Endothelial cell of umbilical vein (primary cell): ENCODE measurements at regions not wholly inside any gene's neighbourhood (a gene's known extent, or its start where the extent isn't known, plus 50 kb on each side); places are given as distances from the start of the nearest gene placed in this dataset.

ENCODE experiments used
- BruUV-seq: library from RNA; stranded (reverse); fragments of 400-500 nt; replicated peaks from 2 replicates; lab custom pipeline; 2021; lab: Mats Ljungman, UMichigan
- CTCF ChIA-PET: fragments of 300-600, 350-600 bp; sonication (Branson Sonifier 250); formaldehyde crosslinking; loops from one replicate; lab custom pipeline; 2021; ENCODE audit warnings: antibody characterized with exemption, inconsistent platforms; lab: Charles Lee
- POLR2A ChIA-PET: fragments of 300-600, 350-600 bp; sonication (Branson Sonifier 250); formaldehyde crosslinking; loops from one replicate; lab custom pipeline; 2021; ENCODE audit warnings: antibody characterized with exemption, inconsistent platforms; lab: Charles Lee
- DNase-seq: peaks from one replicate; pipeline ENCODE4 v3.0.0-alpha.2; 2011; ENCODE audit warnings: low read depth, low spot score
- FAIRE-seq: peaks from 2 replicates; lab custom pipeline; 2011; peaks lifted over from hg19 to GRCh38; lab: Jason Lieb, UNC
- H2AFZ ChIP-seq: 2 replicates; pipeline ENCODE4 v1.6.0; 2012; ENCODE audit warnings: low read depth, low read length, control low read depth, inconsistent platforms
- H3K27ac ChIP-seq: 2 replicates; pipeline ENCODE4 v1.5.1; 2011; ENCODE audit warnings: low read depth, mild to moderate bottlenecking, control low read depth, low read length, moderate library complexity; ENCODE audit not compliant: insufficient read depth
- H3K27me3 ChIP-seq, 2 experiments: 2 replicates each; pipeline versions ENCODE4 v1.6.0 to v1.6.1; 2011; ENCODE audit warnings: low read length in 2 of 2, mixed read lengths in 1 of 2; ENCODE audit not compliant: control insufficient read depth in 2 of 2, insufficient read depth in 2 of 2
- H3K36me3 ChIP-seq, 2 experiments: 2 replicates in 1 of 2; 3 replicates in 1 of 2; pipeline ENCODE4 v1.5.1; 2011; ENCODE audit warnings: low read length in 2 of 2, mild to moderate bottlenecking in 1 of 2, moderate library complexity in 1 of 2; ENCODE audit not compliant: control insufficient read depth in 2 of 2, insufficient read depth in 2 of 2; ENCODE audit errors: extremely low read depth in 1 of 2
- H3K4me1 ChIP-seq: 3 replicates; pipeline ENCODE4 v1.5.1; 2011; ENCODE audit warnings: mild to moderate bottlenecking, low read length; ENCODE audit not compliant: control insufficient read depth, insufficient read depth; ENCODE audit errors: extremely low read depth
- H3K4me2 ChIP-seq: 2 replicates; pipeline ENCODE4 v1.6.1; 2011; ENCODE audit warnings: low read length, control low read depth, mixed read lengths; ENCODE audit not compliant: insufficient read depth
- H3K4me3 ChIP-seq, 3 experiments: fragments of 200-600 bp in 1 of 3; sonication (generic), shearing (Covaris generic) in 1 of 3; replicated peaks in 1 of 3; 2 replicates each; pipeline ENCODE4 v1.5.1; 2011 to 2016; ENCODE audit warnings: control low read depth in 3 of 3, low read length in 3 of 3, mild to moderate bottlenecking in 2 of 3, inconsistent platforms in 1 of 3, low read depth in 1 of 3, moderate library complexity in 1 of 3; ENCODE audit not compliant: insufficient read depth in 1 of 3
- H3K79me2 ChIP-seq: 2 replicates; pipeline ENCODE4 v1.6.0; 2012; ENCODE audit warnings: low read length, inconsistent platforms; ENCODE audit not compliant: control insufficient read depth, insufficient read depth
- H3K9ac ChIP-seq: replicated peaks from 2 replicates; pipeline ENCODE3; 2011; ENCODE audit warnings: low read length, control low read depth; ENCODE audit not compliant: insufficient read depth; ENCODE audit errors: extremely low read depth
- H3K9me1 ChIP-seq: replicated peaks from 3 replicates; pipeline ENCODE4 v1.6.0; 2011; ENCODE audit warnings: mild to moderate bottlenecking, low read length; ENCODE audit not compliant: control insufficient read depth, insufficient read depth; ENCODE audit errors: extremely low read depth
- H3K9me3 ChIP-seq: replicated peaks from 2 replicates; pipeline ENCODE4 v1.5.1; 2012; ENCODE audit warnings: low read length, inconsistent platforms; ENCODE audit not compliant: control insufficient read depth, insufficient read depth
- H4K20me1 ChIP-seq: replicated peaks from 2 replicates; pipeline ENCODE3; 2011; ENCODE audit warnings: mild to moderate bottlenecking, low read length; ENCODE audit not compliant: control insufficient read depth, insufficient read depth; ENCODE audit errors: extremely low read depth
- CTCF ChIP-seq, 2 donors: IDR thresholded peaks; 1 replicate in 1 of 2; 2 replicates in 1 of 2; pipeline ENCODE4 v1.5.1; 2011; ENCODE audit warnings: low read length in 2 of 2, mild to moderate bottlenecking in 2 of 2, moderate library complexity in 2 of 2, control low read depth in 1 of 2, inconsistent platforms in 1 of 2, low read depth in 1 of 2; ENCODE audit not compliant: insufficient read depth in 1 of 2; ENCODE audit errors: extremely low read depth in 1 of 2
- EZH2 ChIP-seq: IDR thresholded peaks from 2 replicates; pipeline ENCODE4 v1.6.1; 2012; ENCODE audit warnings: borderline replicate concordance, low read depth, mild to moderate bottlenecking, moderate library complexity, low read length, inconsistent platforms; ENCODE audit not compliant: severe bottlenecking
- FOS ChIP-seq: IDR thresholded peaks from 2 replicates; pipeline ENCODE4 v1.6.1; 2011; ENCODE audit warnings: mild to moderate bottlenecking, low read length, moderate library complexity, borderline replicate concordance; ENCODE audit not compliant: insufficient read depth
- GATA2 ChIP-seq: IDR thresholded peaks from 2 replicates; pipeline ENCODE4 v1.7.0; 2011; ENCODE audit warnings: low read depth, mild to moderate bottlenecking, moderate library complexity, mixed read lengths, low read length; ENCODE audit not compliant: insufficient read length, insufficient read depth
- JUN ChIP-seq: IDR thresholded peaks from 2 replicates; pipeline ENCODE4 v1.6.1; 2011; ENCODE audit warnings: borderline replicate concordance, low read depth; ENCODE audit not compliant: insufficient read length, insufficient read depth
- MAX ChIP-seq: IDR thresholded peaks from 2 replicates; pipeline ENCODE4 v1.6.1; 2011; ENCODE audit not compliant: insufficient read depth, insufficient read length
- MYC ChIP-seq: IDR thresholded peaks from one replicate; pipeline ENCODE4 v1.6.1; 2011; ENCODE audit warnings: mild to moderate bottlenecking, low read depth, low read length
- POLR2A ChIP-seq: IDR thresholded peaks from 2 replicates; pipeline ENCODE4 v1.6.1; 2012; ENCODE audit warnings: low read depth, mild to moderate bottlenecking, control low read depth, low read length
- POLR2AphosphoS5 ChIP-seq: IDR thresholded peaks from 2 replicates; pipeline ENCODE4 v1.6.1; 2012; ENCODE audit warnings: low read depth, mild to moderate bottlenecking, control low read depth, low read length, moderate library complexity; ENCODE audit not compliant: insufficient read depth
- dilution Hi-C: fragments of 300-500 bp; cut with MboI; formaldehyde crosslinking; loops from one replicate; pipeline ENCODE4 v1.15.0; 2019; ENCODE audit warnings: low sequenced_read_pairs; ENCODE audit not compliant: extremely low pct_ligation_motif_present
- intact Hi-C: fragments of 100-400 bp; cut with micrococcal nuclease; formaldehyde crosslinking; loops from one replicate; pipeline ENCODE4 v1.10.0; 2022

- H4K20me1 ChIP-seq: no peaks in the 10 kb centered on the region
- H3K4me3 ChIP-seq: no peak overlapping the region
- no peaks in the 10 kb centered on the region for H3K27me3 ChIP-seq
- no peaks in the 10 kb centered on the region for H3K36me3 ChIP-seq
- no peak for FAIRE-seq
- dilution Hi-C loops (no loop called here), intact Hi-C loops (no loop called here)
- H3K9me3 ChIP-seq: peaks cover 3% of the 10 kb centered on the region
- no peak overlapping the region for H3K9ac ChIP-seq
- no peak for TF ChIP-seq JUN
- TF ChIP-seq GATA2: no peak
- no peak for TF ChIP-seq EZH2
- no peak for TF ChIP-seq POLR2A
- TF ChIP-seq FOS: no peak
- no peak for TF ChIP-seq CTCF (IDR thresholded peaks at IDR 0.05; ENCODE audit: extremely low read depth in 1 of 2, insufficient read depth in 1 of 2, low read depth in 1 of 2, low read length in 2 of 2)
- no peak for TF ChIP-seq MAX
- TF ChIP-seq MYC: no peak
- TF ChIP-seq POLR2AphosphoS5: no peak
- ChIA-PET POLR2A (no interaction called here), CTCF (no interaction called here)
- no TSS peak for BruUV-seq
- H3K27ac ChIP-seq: no peak overlapping the region
- H3K4me2 ChIP-seq: no peak overlapping the region
- no peaks in the 10 kb centered on the region for H3K4me1 ChIP-seq
- no peak overlapping the region for H2AFZ ChIP-seq
- no peaks in the 10 kb centered on the region for H3K79me2 ChIP-seq
- no peak for DNase-seq
- H3K9me1 ChIP-seq: no peaks in the 10 kb centered on the region
Observed at GRCh38 chr9:90307891-90308290, 334.7 kb downstream of the DIRAS2 start.
